NCI-H128 (cell line): ENCODE measurements at regions not wholly inside any gene's neighbourhood (a gene's known extent, or its start where the extent isn't known, plus 50 kb on each side); places are given as distances from the start of the nearest gene placed in this dataset.
"Not testable (repeated sequence)": the region's sequence is repeated elsewhere in the genome, so short reads cannot be mapped to it uniquely, and the experiment has no call there.

Experiments used
- DNase-seq: peaks from one replicate; lab custom pipeline; 2025; ENCODE audit not compliant: unreplicated experiment; lab: John Stamatoyannopoulos, UW

GRCh38 chr7:51973939-51974338 is 657.3 kb upstream of the COBL start:
- DNase-seq, result no peak

DNA sequence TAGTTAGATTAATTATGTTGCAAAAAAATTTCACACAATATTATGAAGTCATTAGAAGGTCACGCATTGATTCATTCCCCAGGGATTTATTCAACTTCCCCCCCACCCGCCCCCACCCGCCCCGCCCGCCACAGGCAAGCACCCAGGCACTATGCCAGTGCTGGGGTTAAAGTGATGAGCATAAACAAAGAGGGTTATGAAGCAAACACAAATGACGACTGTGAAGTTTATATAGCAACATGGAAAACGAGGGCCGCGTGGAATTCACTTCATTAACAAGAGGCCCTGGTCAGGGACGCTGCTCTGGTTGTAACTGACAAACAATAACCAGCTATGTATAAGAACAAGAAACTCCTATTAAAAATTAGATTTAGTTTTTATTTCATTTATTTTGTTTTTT is 656.5 kb upstream of the COBL start:
- DNase-seq, result no peak

- no peak for DNase-seq
Measured at GRCh38 chr7:51970961-51971665, 654.5 kb upstream of the COBL start.

- no peak for DNase-seq
Measured at GRCh38 chr7:51968461-51968860, 651.9 kb upstream of the COBL start.

DNA sequence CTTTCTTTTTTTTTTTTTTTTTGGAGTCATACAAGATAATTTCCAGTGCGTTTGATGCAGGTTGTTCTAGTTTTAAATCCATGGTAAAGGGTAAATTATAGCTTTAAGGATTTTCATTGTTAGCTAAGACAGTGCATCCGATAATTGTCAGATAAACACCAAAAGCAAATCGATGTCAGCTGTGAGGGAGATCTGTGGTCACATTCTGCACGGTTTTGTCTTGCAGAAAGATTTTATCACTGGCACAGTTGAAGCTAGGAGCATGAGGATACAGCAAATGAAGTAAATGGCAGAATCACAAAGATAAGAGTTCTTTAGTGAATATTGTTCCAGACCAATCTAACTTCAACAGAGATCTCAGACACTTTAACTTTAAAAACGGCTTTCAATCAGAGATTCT is 648.8 kb upstream of the COBL start:
- DNase-seq, result no peak

GRCh38 chr7:51961804-51962203 is 645.2 kb upstream of the COBL start:
- DNase-seq, result no peak

- DNase-seq, result no peak
Measured at GRCh38 chr7:51950813-51951212, 634.2 kb upstream of the COBL start.

- DNase-seq, result peak; percentile 46
Measured at GRCh38 chr7:51949726-51950644, 633.4 kb upstream of the COBL start.

- no peak for DNase-seq
Measured at GRCh38 chr7:51930834-51931233, 614.2 kb upstream of the COBL start.

- DNase-seq, result no peak
Measured at GRCh38 chr7:51929818-51930217, 613.2 kb upstream of the COBL start.

GRCh38 chr7:51927738-51928137 is 611.1 kb upstream of the COBL start:
- no peak for DNase-seq

GRCh38 chr7:51918581-51918980 is 602.0 kb upstream of the COBL start:
- DNase-seq, result no peak

DNA sequence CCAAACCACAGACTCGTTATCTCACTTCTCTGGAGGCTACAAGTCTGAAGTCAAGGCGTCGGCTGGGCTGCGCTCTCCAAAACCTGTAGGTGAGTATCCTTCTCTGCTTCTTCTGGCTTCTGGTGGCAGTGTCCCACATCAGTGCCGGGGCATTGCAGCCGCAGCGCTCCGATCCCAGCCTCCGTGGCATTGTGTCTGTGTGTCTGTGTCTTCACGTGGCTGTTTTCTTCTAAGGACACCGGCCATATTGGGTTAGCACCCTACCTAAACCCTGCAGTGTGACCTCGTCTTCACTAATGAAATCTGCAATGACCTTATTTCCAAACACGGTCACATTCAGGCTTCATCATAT is 584.9 kb upstream of the COBL start:
- DNase-seq, result no peak

DNA sequence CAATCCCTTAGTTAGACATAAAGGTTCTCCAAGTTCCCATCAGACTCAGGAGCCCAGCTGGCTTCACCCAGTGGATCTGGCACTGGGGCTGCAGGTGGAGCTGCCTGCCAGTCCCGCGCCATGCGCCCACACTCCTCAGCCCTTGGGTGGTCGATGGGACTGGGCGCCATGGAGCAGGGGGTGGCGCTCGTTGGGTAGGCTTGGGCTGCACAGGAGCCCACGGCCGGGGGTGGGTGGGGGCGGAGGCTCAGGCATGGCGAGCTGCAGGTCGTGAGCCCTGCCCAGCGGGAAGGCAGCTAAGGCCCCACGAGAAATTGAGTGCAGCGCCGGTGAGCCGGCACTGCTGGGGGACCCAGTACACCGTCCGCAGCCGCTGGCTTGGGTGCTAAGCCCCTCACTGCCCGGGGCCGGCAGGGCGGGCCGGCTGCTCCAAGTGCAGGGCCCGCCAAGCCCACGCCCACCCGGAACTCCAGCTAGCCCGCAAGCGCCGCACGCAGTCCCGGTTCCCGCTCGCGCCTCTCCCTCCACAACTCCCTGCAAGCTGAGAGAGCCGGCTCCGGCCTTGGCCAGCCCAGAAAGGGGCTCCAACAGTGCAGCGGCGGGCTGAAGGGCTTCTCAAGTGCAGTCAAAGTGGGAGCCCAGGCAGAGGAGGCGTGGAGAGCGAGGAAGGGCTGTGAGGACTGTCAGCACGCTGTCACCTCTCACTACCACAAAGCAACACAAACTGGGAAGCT is 584.3 kb upstream of the COBL start:
- not testable (repeated sequence) for DNase-seq

GRCh38 chr7:51899611-51900010 is 583.0 kb upstream of the COBL start:
- no peak for DNase-seq

- DNase-seq, result no peak
Measured at GRCh38 chr7:51882412-51882811, 565.8 kb upstream of the COBL start.

- DNase-seq, result no peak
Measured at GRCh38 chr7:51881309-51881708, 564.7 kb upstream of the COBL start.

GRCh38 chr7:51878865-51879264 is 562.3 kb upstream of the COBL start:
- no peak for DNase-seq

DNA sequence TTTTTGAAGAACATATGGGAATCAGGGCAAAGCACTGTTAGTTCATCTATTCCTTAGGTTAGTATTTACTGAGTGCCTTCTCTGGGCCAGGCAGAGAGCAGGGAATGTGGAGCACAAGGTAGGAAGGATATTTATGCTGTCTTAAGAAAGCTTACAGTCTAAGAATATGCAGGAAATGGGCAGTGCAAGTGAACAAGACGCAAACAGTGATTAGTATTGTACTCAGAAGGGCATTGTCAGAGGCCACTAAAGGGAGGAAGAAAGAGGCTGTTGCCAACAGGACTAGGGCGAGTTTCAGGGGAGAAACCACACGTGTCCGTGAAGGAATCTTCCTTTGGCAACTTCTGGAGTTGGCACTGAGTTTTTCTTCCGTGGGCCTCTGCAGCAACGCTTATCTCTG is 552.8 kb upstream of the COBL start:
- no peak for DNase-seq

DNA sequence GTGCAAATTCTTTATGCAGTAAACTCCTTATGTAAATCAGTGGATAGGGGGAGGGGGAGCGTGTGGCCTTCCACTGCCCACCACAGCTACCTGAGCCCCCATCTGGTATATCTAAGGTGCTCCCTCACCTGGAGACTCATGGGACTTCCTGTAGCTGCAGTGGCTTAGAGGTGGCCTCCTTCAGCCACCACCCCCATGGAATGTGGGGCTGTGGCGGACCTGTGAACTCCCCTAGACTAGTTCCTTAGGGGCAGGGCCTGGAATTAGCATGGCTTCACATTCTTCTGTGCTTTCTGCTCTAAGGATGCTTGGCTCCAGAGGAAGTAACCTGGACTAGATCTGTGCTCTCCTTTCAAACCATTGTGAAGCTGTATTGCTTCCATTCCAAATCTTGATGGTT is 550.5 kb upstream of the COBL start:
- DNase-seq, result no peak

GRCh38 chr7:51860305-51860704 is 543.7 kb upstream of the COBL start:
- DNase-seq, result no peak

GRCh38 chr7:51850126-51850525 is 533.5 kb upstream of the COBL start:
- no peak for DNase-seq
